H9 (cell line): ENCODE measurements at regions not wholly inside any gene's neighbourhood (a gene's known extent, or its start where the extent isn't known, plus 50 kb on each side); places are given as distances from the start of the nearest gene placed in this dataset.

ENCODE experiments used
- DNase-seq: peaks from one replicate; pipeline ENCODE4 v3.0.0-alpha.2; 2017
- H2AFZ ChIP-seq: one replicate; pipeline ENCODE4 v1.6.1; 2013; ENCODE audit warnings: mild to moderate bottlenecking, low read length, control low read depth, moderate library complexity
- H2AK5ac ChIP-seq: 2 replicates; pipeline ENCODE4 v1.6.1; 2013; ENCODE audit warnings: low read length, control low read depth, mixed read lengths; ENCODE audit not compliant: insufficient read length
- H2BK120ac ChIP-seq: one replicate; pipeline ENCODE4 v1.6.1; 2013; ENCODE audit warnings: low read depth, mild to moderate bottlenecking, low read length, control low read depth, inconsistent platforms; ENCODE audit not compliant: poor library complexity, severe bottlenecking
- H2BK12ac ChIP-seq: 2 replicates; pipeline ENCODE4 v1.6.1; 2013; ENCODE audit warnings: low read length, control low read depth, mixed read lengths, low read depth; ENCODE audit not compliant: insufficient read length
- H2BK15ac ChIP-seq: 2 replicates; pipeline ENCODE4 v1.6.1; 2013; ENCODE audit warnings: low read depth, low read length, control low read depth
- H2BK20ac ChIP-seq: one replicate; pipeline ENCODE4 v1.6.1; 2013; ENCODE audit warnings: low read depth, mild to moderate bottlenecking, low read length, control low read depth, inconsistent platforms; ENCODE audit not compliant: poor library complexity, severe bottlenecking
- H2BK5ac ChIP-seq: 2 replicates; pipeline ENCODE4 v1.6.1; 2013; ENCODE audit warnings: low read length, control low read depth, mixed read lengths; ENCODE audit not compliant: insufficient read length
- H3K14ac ChIP-seq: 2 replicates; pipeline ENCODE4 v1.6.1; 2013; ENCODE audit warnings: low read length, control low read depth; ENCODE audit not compliant: insufficient read depth
- H3K18ac ChIP-seq: 2 replicates; pipeline ENCODE4 v1.6.1; 2013; ENCODE audit warnings: low read depth, mild to moderate bottlenecking, mixed read lengths, low read length, control low read depth; ENCODE audit not compliant: insufficient read length
- H3K23ac ChIP-seq: 2 replicates; pipeline ENCODE4 v1.6.1; 2013; ENCODE audit warnings: low read length, control low read depth, mixed read lengths, low read depth; ENCODE audit not compliant: insufficient read length
- H3K23me2 ChIP-seq: 2 replicates; pipeline ENCODE4 v1.6.1; 2013; ENCODE audit warnings: low read depth, mild to moderate bottlenecking, mixed read lengths, low read length, control low read depth; ENCODE audit not compliant: insufficient read length, poor library complexity, severe bottlenecking
- H3K27ac ChIP-seq: 2 replicates; pipeline ENCODE4 v1.5.1; 2013; ENCODE audit warnings: low read length, control low read depth, mixed read lengths, low read depth; ENCODE audit not compliant: insufficient read length
- H3K27me3 ChIP-seq: 2 replicates; pipeline ENCODE4 v1.6.1; 2013; ENCODE audit warnings: low read length, control low read depth, inconsistent platforms; ENCODE audit not compliant: insufficient read depth
- H3K4ac ChIP-seq: 2 replicates; pipeline ENCODE4 v1.6.1; 2013; ENCODE audit warnings: low read depth, mild to moderate bottlenecking, control low read depth, inconsistent platforms, low read length, moderate library complexity
- H3K4me1 ChIP-seq: 2 replicates; pipeline ENCODE4 v1.6.1; 2013; ENCODE audit warnings: low read length, control low read depth, inconsistent platforms; ENCODE audit not compliant: insufficient read depth
- H3K4me2 ChIP-seq: 2 replicates; pipeline ENCODE4 v1.6.1; 2013; ENCODE audit warnings: low read length, control low read depth, mixed read lengths; ENCODE audit not compliant: insufficient read length, insufficient read depth
- H3K56ac ChIP-seq: 2 replicates; pipeline ENCODE4 v1.6.1; 2013; ENCODE audit warnings: low read depth, mild to moderate bottlenecking, mixed read lengths, low read length, control low read depth; ENCODE audit not compliant: insufficient read length
- H3K79me1 ChIP-seq: 2 replicates; pipeline ENCODE4 v1.6.1; 2013; ENCODE audit warnings: low read depth, mild to moderate bottlenecking, moderate library complexity, low read length, control low read depth, inconsistent platforms; ENCODE audit not compliant: insufficient read depth, poor library complexity, severe bottlenecking
- H3K79me2 ChIP-seq: 2 replicates; pipeline ENCODE4 v1.6.1; 2013; ENCODE audit warnings: low read length, control low read depth, inconsistent platforms; ENCODE audit not compliant: insufficient read depth
- H3K9ac ChIP-seq: 2 replicates; pipeline ENCODE4 v1.6.1; 2013; ENCODE audit warnings: low read length, control low read depth, mixed read lengths; ENCODE audit not compliant: insufficient read length; ENCODE audit errors: extremely low read depth
- H3K9me3 ChIP-seq: one replicate; pipeline ENCODE4 v1.6.1; 2013; ENCODE audit warnings: low read depth, low read length, inconsistent platforms; ENCODE audit not compliant: control insufficient read depth
- H3T11ph ChIP-seq: one replicate; pipeline ENCODE4 v1.6.1; 2013; ENCODE audit warnings: mild to moderate bottlenecking, low read length, control low read depth, inconsistent platforms
- H4K20me1 ChIP-seq: one replicate; pipeline ENCODE4 v1.6.1; 2013; ENCODE audit not compliant: control insufficient read depth, insufficient read length, insufficient read depth
- H4K5ac ChIP-seq: 2 replicates; pipeline ENCODE4 v1.6.1; 2013; ENCODE audit warnings: low read depth, mild to moderate bottlenecking, mixed read lengths, low read length, control low read depth; ENCODE audit not compliant: insufficient read length
- H4K8ac ChIP-seq: replicated peaks from 2 replicates; pipeline ENCODE4 v1.6.1; 2013; ENCODE audit warnings: low read length, control low read depth, mixed read lengths, low read depth; ENCODE audit not compliant: insufficient read length
- H4K91ac ChIP-seq: 2 replicates; pipeline ENCODE4 v1.6.1; 2013; ENCODE audit warnings: low read depth, mild to moderate bottlenecking, moderate library complexity, mixed read lengths, low read length, control low read depth; ENCODE audit not compliant: insufficient read length
- H3K27ac Mint-ChIP-seq, 3 experiments: 2 replicates in 2 of 3; 3 replicates in 1 of 3; pipeline ENCODE4 v1.8.0; 2020 to 2021; ENCODE audit warnings: mixed read lengths in 3 of 3, mild to moderate bottlenecking in 1 of 3, moderate library complexity in 1 of 3
- H3K27me3 Mint-ChIP-seq: 2 replicates; pipeline ENCODE4 v1.8.0; 2021; ENCODE audit warnings: low read depth, mild to moderate bottlenecking, moderate library complexity, mixed read lengths
- H3K36me3 Mint-ChIP-seq, 3 experiments: 2 replicates in 2 of 3; 3 replicates in 1 of 3; pipeline ENCODE4 v1.8.0; 2020 to 2021; ENCODE audit warnings: low read depth in 3 of 3, mixed read lengths in 3 of 3; ENCODE audit not compliant: insufficient read depth in 1 of 3
- H3K4me1 Mint-ChIP-seq, 2 experiments: 2 replicates each; pipeline ENCODE4 v1.8.0; 2020; ENCODE audit warnings: mixed read lengths in 2 of 2
- H3K4me3 Mint-ChIP-seq, 2 experiments: 2 replicates in 1 of 2; 3 replicates in 1 of 2; pipeline ENCODE4 v1.8.0; 2020 to 2021; ENCODE audit warnings: mild to moderate bottlenecking in 2 of 2, mixed read lengths in 2 of 2, moderate library complexity in 1 of 2
- H3K9me3 Mint-ChIP-seq, 2 experiments: 2 replicates in 1 of 2; 3 replicates in 1 of 2; pipeline ENCODE4 v1.8.0; 2020; ENCODE audit warnings: mild to moderate bottlenecking in 2 of 2, mixed read lengths in 2 of 2, moderate library complexity in 1 of 2
- TF ChIP-seq, protein P1 (sequence below): fragments of 200-600 bp; sonication (generic); conservative IDR thresholded peaks from 3 replicates; pipeline ENCODE4 v1.8.0; 2021; ENCODE audit warnings: antibody characterized with exemption, mild to moderate bottlenecking

DNA sequence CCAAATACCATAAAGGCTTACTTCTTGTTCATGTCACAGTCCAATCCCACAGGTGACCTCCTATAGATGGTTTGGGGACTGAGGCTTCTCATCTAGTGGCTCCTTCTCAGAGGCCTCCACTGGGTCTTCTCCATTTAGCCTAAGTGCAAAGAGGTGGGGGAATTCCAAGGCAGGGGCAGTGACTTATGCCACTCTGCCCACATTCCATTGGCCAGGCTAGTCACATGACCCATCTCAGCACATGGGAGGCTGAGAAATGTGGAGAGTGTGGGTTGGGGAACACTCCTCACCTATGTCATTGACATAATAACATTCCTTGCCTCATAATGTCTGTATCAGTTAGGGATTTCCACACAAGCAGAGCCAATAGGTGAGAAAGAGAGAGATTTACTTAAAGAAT is 104.3 kb upstream of the PLXNA4 start:
- H4K20me1 ChIP-seq, result no peaks in the 10 kb centered on the region
- no peaks in the 10 kb centered on the region for H3K23me2 ChIP-seq
- no peak overlapping the region for H3K14ac ChIP-seq
- H3K23ac ChIP-seq, result no peak overlapping the region
- no peak overlapping the region for H4K8ac ChIP-seq
- no peak overlapping the region for H2BK120ac ChIP-seq
- no peaks in the 10 kb centered on the region for H3K9me3 ChIP-seq
- H2BK5ac ChIP-seq, result no peak overlapping the region
- H3K79me2 ChIP-seq, result no peaks in the 10 kb centered on the region
- no peak overlapping the region for H3K9ac ChIP-seq
- Mint-ChIP-seq H3K4me1 (peaks cover 2 to 4% of the 10 kb centered on the region in 2 experiments; a peak in 1 of 4 replicates), H3K4me3 (no peak overlapping the region), H3K27me3 (peaks cover 2% of the 10 kb centered on the region), H3K36me3 (peaks cover under 1 to 13% (median 1%) of the 10 kb centered on the region in 3 experiments; a peak in 6 of 7 replicates), H3K9me3 (peaks cover under 1 to 7% of the 10 kb centered on the region in 2 experiments), H3K27ac (no peak overlapping the region)
- H3K4ac ChIP-seq, result no peak overlapping the region
- H2BK12ac ChIP-seq, result no peak overlapping the region
- no peaks in the 10 kb centered on the region for H3K27me3 ChIP-seq
- no peak overlapping the region for H3K18ac ChIP-seq
- H2AFZ ChIP-seq, result no peak overlapping the region
- no peaks in the 10 kb centered on the region for H3K4me1 ChIP-seq
- H3K4me2 ChIP-seq, result no peak overlapping the region
- H2BK15ac ChIP-seq, result no peak overlapping the region
- DNase-seq, result no peak
- H4K5ac ChIP-seq, result no peak overlapping the region
- H2BK20ac ChIP-seq, result no peak overlapping the region
- H3K79me1 ChIP-seq, result no peaks in the 10 kb centered on the region
- TF ChIP-seq, protein P1, sequence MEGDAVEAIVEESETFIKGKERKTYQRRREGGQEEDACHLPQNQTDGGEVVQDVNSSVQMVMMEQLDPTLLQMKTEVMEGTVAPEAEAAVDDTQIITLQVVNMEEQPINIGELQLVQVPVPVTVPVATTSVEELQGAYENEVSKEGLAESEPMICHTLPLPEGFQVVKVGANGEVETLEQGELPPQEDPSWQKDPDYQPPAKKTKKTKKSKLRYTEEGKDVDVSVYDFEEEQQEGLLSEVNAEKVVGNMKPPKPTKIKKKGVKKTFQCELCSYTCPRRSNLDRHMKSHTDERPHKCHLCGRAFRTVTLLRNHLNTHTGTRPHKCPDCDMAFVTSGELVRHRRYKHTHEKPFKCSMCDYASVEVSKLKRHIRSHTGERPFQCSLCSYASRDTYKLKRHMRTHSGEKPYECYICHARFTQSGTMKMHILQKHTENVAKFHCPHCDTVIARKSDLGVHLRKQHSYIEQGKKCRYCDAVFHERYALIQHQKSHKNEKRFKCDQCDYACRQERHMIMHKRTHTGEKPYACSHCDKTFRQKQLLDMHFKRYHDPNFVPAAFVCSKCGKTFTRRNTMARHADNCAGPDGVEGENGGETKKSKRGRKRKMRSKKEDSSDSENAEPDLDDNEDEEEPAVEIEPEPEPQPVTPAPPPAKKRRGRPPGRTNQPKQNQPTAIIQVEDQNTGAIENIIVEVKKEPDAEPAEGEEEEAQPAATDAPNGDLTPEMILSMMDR, result no peak
- no peak overlapping the region for H4K91ac ChIP-seq
- no peak overlapping the region for H2AK5ac ChIP-seq
- H3T11ph ChIP-seq, result no peak overlapping the region
- H3K56ac ChIP-seq, result no peak overlapping the region
- no peak overlapping the region for H3K27ac ChIP-seq
